NB4 (cell line): ENCODE measurements at regions not wholly inside any gene's neighbourhood (a gene's known extent, or its start where the extent isn't known, plus 50 kb on each side); places are given as distances from the start of the nearest gene placed in this dataset.

Source experiments
- TF ChIP-seq, protein P1 (sequence below): IDR thresholded peaks from one replicate; pipeline ENCODE4 v1.5.1; 2012; ENCODE audit warnings: low read depth, low read length
- TF ChIP-seq, protein P2 (sequence below): IDR thresholded peaks from 2 replicates; pipeline ENCODE4 v1.6.1; 2011; ENCODE audit warnings: low read depth, low read length

DNA sequence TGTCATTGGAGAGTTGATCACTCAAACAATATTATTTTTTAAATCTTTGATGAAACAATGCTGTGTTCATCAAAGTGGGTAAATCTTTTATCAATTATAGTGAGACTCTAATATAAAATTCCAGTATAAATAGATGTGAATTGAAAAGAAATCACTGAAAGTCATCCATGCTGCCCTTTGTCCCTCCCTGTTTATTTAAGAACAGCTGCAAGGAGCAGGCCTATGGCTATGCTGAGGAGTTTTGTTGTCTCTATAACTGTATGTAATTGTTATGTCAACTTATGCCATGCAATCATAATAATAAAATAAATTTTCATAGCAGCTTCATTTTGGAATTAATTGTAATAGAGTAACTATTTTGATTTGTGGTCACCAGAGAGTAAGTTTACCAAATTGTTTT is 1272.4 kb upstream of the ADGRL4 start:
- TF ChIP-seq, protein P1, sequence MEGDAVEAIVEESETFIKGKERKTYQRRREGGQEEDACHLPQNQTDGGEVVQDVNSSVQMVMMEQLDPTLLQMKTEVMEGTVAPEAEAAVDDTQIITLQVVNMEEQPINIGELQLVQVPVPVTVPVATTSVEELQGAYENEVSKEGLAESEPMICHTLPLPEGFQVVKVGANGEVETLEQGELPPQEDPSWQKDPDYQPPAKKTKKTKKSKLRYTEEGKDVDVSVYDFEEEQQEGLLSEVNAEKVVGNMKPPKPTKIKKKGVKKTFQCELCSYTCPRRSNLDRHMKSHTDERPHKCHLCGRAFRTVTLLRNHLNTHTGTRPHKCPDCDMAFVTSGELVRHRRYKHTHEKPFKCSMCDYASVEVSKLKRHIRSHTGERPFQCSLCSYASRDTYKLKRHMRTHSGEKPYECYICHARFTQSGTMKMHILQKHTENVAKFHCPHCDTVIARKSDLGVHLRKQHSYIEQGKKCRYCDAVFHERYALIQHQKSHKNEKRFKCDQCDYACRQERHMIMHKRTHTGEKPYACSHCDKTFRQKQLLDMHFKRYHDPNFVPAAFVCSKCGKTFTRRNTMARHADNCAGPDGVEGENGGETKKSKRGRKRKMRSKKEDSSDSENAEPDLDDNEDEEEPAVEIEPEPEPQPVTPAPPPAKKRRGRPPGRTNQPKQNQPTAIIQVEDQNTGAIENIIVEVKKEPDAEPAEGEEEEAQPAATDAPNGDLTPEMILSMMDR, result no peak
- TF ChIP-seq, protein P2, sequence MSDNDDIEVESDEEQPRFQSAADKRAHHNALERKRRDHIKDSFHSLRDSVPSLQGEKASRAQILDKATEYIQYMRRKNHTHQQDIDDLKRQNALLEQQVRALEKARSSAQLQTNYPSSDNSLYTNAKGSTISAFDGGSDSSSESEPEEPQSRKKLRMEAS, result no peak
